AG10803 (cell line): ENCODE measurements at regions not wholly inside any gene's neighbourhood (a gene's known extent, or its start where the extent isn't known, plus 50 kb on each side); places are given as distances from the start of the nearest gene placed in this dataset.

ENCODE experiments used
- DNase-seq: peaks from one replicate; pipeline ENCODE4 v3.0.0; 2010; ENCODE audit warnings: low read depth
- H3K4me3 ChIP-seq: 2 replicates; pipeline ENCODE4 v1.5.1; 2011; ENCODE audit warnings: mild to moderate bottlenecking, low read length, control low read depth
- TF ChIP-seq, protein P1 (sequence below): conservative IDR thresholded peaks from 2 replicates; pipeline ENCODE4 v1.5.1; 2011; ENCODE audit warnings: mild to moderate bottlenecking, low read length, control low read depth, inconsistent platforms

DNA sequence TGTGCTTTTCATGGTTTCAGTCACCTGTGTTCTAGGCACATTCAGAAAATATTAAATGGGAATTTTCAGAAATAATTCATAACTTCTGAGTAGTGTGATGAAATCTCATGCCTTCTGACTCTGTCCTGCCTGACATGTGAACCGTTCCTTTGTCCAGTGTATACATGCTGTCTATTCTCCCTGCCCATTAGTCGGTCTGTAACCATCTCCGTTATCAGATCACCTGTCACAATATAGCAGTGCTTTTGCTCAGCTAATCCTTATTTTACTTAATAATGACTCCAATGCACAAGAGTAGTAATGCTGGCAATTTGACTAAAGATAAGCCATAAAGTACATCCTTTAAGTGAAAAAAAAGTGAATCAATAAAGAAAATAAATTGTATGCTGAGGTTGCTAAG lies 597.5 kb downstream of the BRINP3 start:
- TF ChIP-seq, protein P1, sequence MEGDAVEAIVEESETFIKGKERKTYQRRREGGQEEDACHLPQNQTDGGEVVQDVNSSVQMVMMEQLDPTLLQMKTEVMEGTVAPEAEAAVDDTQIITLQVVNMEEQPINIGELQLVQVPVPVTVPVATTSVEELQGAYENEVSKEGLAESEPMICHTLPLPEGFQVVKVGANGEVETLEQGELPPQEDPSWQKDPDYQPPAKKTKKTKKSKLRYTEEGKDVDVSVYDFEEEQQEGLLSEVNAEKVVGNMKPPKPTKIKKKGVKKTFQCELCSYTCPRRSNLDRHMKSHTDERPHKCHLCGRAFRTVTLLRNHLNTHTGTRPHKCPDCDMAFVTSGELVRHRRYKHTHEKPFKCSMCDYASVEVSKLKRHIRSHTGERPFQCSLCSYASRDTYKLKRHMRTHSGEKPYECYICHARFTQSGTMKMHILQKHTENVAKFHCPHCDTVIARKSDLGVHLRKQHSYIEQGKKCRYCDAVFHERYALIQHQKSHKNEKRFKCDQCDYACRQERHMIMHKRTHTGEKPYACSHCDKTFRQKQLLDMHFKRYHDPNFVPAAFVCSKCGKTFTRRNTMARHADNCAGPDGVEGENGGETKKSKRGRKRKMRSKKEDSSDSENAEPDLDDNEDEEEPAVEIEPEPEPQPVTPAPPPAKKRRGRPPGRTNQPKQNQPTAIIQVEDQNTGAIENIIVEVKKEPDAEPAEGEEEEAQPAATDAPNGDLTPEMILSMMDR, result no peak
- no peak overlapping the region for H3K4me3 ChIP-seq
- DNase-seq, result no peak

GRCh38 chr1:189899686-189900425 lies 577.8 kb downstream of the BRINP3 start:
- H3K4me3 ChIP-seq, result no peak overlapping the region
- no peak for DNase-seq
- TF ChIP-seq, protein P1, result no peak

- no peak for DNase-seq
- TF ChIP-seq, protein P1, result no peak
- H3K4me3 ChIP-seq, result no peak overlapping the region
Observed at GRCh38 chr1:189904509-189904908, 573.2 kb downstream of the BRINP3 start.

DNA sequence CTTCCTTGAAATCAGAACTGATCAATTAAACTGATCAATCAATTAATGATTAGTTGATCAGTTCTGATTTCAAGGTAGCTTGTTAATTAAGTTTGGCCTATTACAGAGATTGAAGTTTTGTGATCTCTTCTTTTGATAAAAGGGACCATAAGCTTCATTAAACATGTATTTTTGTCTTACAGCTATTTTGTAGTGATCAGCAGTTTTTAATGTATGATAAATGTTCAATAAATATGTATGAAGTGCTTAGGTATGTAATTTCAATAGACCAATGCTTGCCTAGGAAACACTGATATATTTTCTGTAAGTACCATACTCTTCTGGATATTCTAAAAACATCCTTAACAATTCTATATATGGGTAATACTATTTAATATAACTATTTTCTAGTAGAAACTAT lies 569.6 kb downstream of the BRINP3 start:
- no peak for DNase-seq
- no peak overlapping the region for H3K4me3 ChIP-seq
- TF ChIP-seq, protein P1, result no peak

GRCh38 chr1:189921613-189922012 lies 556.1 kb downstream of the BRINP3 start:
- TF ChIP-seq, protein P1, result no peak
- DNase-seq, result no peak
- H3K4me3 ChIP-seq, result no peak overlapping the region

DNA sequence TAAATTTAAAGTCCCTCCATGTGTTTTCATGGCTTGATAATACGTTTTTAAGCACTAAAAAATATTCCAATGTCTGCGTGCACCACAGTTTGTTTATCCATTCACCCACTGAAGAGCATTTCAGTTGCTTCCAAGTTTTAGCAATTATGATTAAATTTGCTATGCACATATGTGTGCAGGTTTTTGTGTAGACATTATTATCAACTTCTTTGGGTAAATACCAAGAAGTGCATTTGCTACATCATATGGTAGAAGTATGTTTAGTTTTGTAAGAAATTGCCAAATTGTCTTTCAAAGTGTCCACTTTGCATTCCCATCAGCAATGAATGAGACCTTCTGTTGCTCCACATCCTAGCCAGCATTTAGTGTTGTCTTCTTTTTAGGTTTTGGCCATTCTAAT lies 550.0 kb downstream of the BRINP3 start:
- no peak overlapping the region for H3K4me3 ChIP-seq
- DNase-seq, result no peak
- TF ChIP-seq, protein P1, result no peak

- no peak for DNase-seq
- H3K4me3 ChIP-seq, result no peak overlapping the region
- TF ChIP-seq, protein P1, result no peak
Observed at GRCh38 chr1:189929501-189930099, 548.1 kb downstream of the BRINP3 start.
